Mesothelial cell of epicardium (in vitro differentiated cells): ENCODE measurements at regions not wholly inside any gene's neighbourhood (a gene's known extent, or its start where the extent isn't known, plus 50 kb on each side); places are given as distances from the start of the nearest gene placed in this dataset.

ENCODE experiments used
- DNase-seq, 2 experiments: peaks; one replicate each; pipeline ENCODE4 v3.0.0; 2021; ENCODE audit warnings: low spot score in 2 of 2; ENCODE audit not compliant: unreplicated experiment in 2 of 2
- H3K27ac Mint-ChIP-seq: 2 replicates; pipeline ENCODE4 v1.8.0; 2021; ENCODE audit warnings: mixed read lengths
- H3K27me3 Mint-ChIP-seq: 2 replicates; pipeline ENCODE4 v1.8.0; 2021; ENCODE audit warnings: low read depth, mixed read lengths
- H3K36me3 Mint-ChIP-seq: 2 replicates; pipeline ENCODE4 v1.8.0; 2021; ENCODE audit warnings: mixed read lengths
- H3K4me1 Mint-ChIP-seq: 2 replicates; pipeline ENCODE4 v1.8.0; 2021; ENCODE audit warnings: mixed read lengths
- H3K4me3 Mint-ChIP-seq: 2 replicates; pipeline ENCODE4 v1.8.0; 2021; ENCODE audit warnings: mild to moderate bottlenecking, moderate library complexity, mixed read lengths
- H3K9me3 Mint-ChIP-seq: 2 replicates; pipeline ENCODE4 v1.8.0; 2021; ENCODE audit warnings: mixed read lengths
- TF ChIP-seq, protein P1 (sequence below): fragments of 200-600 bp; sonication (generic); IDR thresholded peaks from one replicate; pipeline ENCODE4 v1.5.0; 2021; ENCODE audit warnings: antibody characterized with exemption; ENCODE audit not compliant: unreplicated experiment

DNA sequence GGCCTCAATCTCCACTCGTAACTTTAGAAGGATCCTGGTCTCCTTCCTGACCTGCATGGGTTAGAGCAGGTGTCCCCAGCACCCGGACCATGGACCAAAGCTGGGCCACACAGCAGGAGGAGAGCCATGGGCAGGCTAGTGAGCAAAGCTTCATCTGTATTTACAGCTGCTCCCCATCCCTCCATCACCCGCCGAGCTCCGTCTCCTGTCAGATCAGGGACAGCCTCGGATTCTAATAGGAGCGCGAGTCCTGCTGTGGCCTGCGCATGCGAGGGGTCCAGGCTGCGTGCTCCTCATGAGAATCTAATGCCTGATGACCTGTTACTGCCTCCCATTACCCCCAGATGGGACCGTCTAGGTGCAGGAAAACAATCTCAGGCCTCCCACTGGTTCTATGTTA, 297.7 kb upstream of the SALL3 start:
- H3K4me1 Mint-ChIP-seq = no peaks in the 10 kb centered on the region
- H3K36me3 Mint-ChIP-seq = no peaks in the 10 kb centered on the region
- H3K4me3 Mint-ChIP-seq = no peak overlapping the region
- peaks cover 10% of the 10 kb centered on the region for H3K27me3 Mint-ChIP-seq
- TF ChIP-seq, protein P1, sequence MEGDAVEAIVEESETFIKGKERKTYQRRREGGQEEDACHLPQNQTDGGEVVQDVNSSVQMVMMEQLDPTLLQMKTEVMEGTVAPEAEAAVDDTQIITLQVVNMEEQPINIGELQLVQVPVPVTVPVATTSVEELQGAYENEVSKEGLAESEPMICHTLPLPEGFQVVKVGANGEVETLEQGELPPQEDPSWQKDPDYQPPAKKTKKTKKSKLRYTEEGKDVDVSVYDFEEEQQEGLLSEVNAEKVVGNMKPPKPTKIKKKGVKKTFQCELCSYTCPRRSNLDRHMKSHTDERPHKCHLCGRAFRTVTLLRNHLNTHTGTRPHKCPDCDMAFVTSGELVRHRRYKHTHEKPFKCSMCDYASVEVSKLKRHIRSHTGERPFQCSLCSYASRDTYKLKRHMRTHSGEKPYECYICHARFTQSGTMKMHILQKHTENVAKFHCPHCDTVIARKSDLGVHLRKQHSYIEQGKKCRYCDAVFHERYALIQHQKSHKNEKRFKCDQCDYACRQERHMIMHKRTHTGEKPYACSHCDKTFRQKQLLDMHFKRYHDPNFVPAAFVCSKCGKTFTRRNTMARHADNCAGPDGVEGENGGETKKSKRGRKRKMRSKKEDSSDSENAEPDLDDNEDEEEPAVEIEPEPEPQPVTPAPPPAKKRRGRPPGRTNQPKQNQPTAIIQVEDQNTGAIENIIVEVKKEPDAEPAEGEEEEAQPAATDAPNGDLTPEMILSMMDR = no peak
- no peaks in the 10 kb centered on the region for H3K9me3 Mint-ChIP-seq
- no peak for DNase-seq
- no peak overlapping the region for H3K27ac Mint-ChIP-seq

DNA sequence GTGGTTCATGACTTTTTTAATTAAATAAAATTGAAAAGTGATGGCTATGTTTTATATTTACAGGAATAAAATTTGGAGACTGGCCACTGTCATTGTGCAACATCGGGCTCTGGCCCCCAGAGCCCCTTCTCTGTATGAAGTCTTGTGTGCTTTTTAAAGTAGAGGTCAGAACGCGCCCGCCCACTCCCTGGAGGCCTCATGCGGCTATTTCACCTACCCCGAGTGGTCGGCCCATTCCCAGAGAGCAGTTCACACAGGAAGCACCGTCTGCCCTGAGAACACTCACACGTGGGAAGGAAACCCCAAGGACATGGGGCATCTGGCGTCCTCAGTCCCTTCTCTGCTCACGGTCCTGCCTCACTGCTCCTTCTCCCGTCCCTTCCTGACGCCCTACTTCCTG, 296.9 kb upstream of the SALL3 start:
- Mint-ChIP-seq H3K27ac (no peak overlapping the region), H3K4me3 (no peak overlapping the region), H3K4me1 (no peaks in the 10 kb centered on the region), H3K9me3 (no peaks in the 10 kb centered on the region), H3K27me3 (peaks cover 10% of the 10 kb centered on the region), H3K36me3 (no peaks in the 10 kb centered on the region)
- TF ChIP-seq, protein P1 = no peak
- no peak for DNase-seq

DNA sequence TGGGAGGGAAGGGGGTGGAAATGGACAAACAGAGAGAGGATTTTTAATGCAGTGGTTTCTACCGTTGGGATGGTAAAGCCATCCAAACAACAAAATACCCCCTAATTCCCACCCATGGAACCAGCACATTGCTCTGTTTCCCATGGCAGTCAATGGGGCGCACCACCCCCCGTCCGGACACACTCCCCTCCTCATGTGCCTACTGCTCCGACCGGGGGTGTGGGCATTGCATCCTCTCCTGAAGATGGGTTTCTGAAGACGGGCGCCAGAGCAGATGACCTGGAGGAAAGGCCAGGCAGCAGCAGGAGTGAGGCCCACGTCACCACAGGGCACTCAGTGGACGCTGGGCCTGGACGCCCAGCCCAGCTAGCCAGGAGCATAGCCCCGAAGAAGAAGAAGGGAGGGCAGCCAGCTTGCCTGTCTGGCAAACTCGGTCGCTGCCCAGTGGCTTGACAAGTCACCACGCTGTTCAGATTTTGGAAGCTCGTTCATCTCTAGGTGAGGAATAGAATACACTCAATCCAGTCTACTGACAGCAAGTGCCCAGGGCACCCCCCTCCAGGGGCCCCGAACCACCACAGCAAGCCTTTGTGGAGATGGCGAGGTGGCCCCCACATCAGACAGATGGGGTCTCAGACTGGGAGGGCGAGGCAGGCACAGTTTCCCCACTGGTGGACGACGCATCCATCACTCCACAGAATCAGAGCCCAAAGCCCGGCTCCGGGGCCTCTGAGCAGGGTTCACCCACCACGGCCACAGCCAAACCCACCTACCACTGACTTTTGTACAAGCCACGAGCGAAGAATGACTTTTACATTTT, 296.2 kb upstream of the SALL3 start:
- Mint-ChIP-seq H3K9me3 (no peaks in the 10 kb centered on the region), H3K36me3 (no peaks in the 10 kb centered on the region), H3K4me3 (no peak overlapping the region), H3K27me3 (peaks cover 10% of the 10 kb centered on the region), H3K4me1 (no peaks in the 10 kb centered on the region), H3K27ac (no peak overlapping the region)
- TF ChIP-seq, protein P1 = no peak
- no peak for DNase-seq

DNA sequence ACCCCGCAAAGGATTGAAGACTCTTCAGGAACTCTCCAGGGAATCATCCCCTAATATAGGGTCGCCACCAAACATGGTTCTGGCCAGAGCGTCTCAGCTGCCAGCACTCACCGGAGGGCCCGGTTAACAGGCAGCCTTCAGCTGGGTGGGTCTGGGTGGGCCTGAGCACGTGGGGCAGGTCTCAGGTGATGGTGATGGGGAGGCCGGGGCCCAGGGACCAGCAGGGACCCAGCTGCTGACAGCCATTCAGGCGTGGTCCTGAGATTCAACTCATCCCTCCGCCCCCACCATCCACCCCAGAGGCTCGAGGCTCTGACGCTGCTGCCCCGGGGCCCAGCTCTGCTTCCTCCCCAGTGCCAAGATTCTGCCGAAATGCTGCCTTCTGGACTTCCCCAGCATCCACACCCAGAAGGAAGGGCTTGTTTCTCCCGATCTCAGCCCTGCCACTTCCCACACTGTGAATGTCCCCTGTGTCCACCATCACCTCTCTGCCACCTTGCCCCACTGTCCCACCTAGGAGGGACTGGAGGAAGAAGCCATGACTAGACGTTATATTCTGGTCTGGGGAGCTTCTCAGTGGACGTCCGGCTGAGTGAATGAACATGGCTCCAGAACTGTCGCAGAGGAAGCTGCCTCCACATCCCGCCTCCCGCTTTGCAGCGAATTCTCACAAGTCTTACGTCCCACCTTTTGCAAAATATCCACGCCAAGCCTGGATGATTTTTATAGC, 294.2 kb upstream of the SALL3 start:
- DNase-seq = no peak
- Mint-ChIP-seq H3K4me3 (no peak overlapping the region), H3K27ac (no peak overlapping the region), H3K27me3 (peaks cover 10% of the 10 kb centered on the region), H3K4me1 (no peaks in the 10 kb centered on the region), H3K36me3 (no peaks in the 10 kb centered on the region), H3K9me3 (no peaks in the 10 kb centered on the region)
- TF ChIP-seq, protein P1 = no peak

DNA sequence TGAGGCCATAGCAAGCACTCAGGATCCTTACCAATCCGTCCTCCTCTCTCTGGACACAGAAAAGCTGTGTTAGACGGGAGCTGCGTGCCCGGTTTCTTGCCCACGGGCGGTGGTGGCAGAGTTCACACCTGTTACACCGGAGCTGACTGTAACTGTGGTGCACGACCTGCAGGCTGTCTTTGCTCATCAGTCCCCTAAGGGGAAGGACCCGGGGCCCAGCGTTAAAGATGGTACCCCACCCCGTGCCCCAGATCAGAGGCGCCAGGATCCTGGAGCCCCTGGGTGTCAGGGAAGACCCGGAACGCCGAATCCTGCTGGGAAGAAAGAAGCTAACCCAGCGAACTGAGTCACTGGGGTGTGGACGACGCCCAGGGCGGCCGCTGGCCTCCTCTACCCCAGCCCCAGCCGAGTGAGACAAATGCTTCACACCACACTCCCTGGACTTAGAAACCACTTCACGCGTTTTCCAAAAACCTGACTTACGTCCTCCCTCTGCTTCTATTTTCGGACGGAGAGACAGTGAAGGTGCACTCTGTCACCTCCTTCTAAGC, 293.6 kb upstream of the SALL3 start:
- no peaks in the 10 kb centered on the region for H3K36me3 Mint-ChIP-seq
- peaks cover 10% of the 10 kb centered on the region for H3K27me3 Mint-ChIP-seq
- H3K27ac Mint-ChIP-seq = no peak overlapping the region
- TF ChIP-seq, protein P1 = no peak
- H3K9me3 Mint-ChIP-seq = no peaks in the 10 kb centered on the region
- no peaks in the 10 kb centered on the region for H3K4me1 Mint-ChIP-seq
- no peak overlapping the region for H3K4me3 Mint-ChIP-seq
- DNase-seq = no peak
